Retinal pigment epithelial cell (primary cell): ENCODE measurements at regions not wholly inside any gene's neighbourhood (a gene's known extent, or its start where the extent isn't known, plus 50 kb on each side); places are given as distances from the start of the nearest gene placed in this dataset.

Experiments used
- DNase-seq: peaks from one replicate; pipeline ENCODE4 v3.0.0-alpha.2; 2010; ENCODE audit warnings: low read depth
- H3K4me3 ChIP-seq: 2 replicates; pipeline ENCODE4 v1.5.1; 2011; ENCODE audit warnings: mild to moderate bottlenecking, low read length, control low read depth, moderate library complexity
- TF ChIP-seq, protein P1 (sequence below): conservative IDR thresholded peaks from 2 replicates; pipeline ENCODE4 v1.5.1; 2011; ENCODE audit warnings: low read depth, low read length, control low read depth, inconsistent platforms

DNA sequence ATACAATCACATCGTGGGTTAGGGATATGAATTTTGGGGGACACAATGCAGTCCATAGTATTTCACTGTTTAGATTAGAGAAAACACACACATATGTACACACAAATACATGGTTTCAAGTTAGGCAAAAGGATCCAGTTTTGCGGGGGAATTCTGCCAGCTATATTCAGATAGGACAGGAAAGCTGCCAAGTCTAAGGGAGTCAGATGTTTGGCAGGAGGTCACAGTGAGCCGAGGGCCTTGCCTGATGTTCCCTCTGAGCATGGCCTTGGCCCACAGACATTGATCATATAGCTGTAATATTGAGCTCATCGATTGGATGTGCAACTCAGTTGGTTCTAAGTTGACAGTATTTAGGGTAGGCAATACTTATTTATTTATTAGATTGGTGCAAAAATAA lies 122.8 kb downstream of the ADRA2A start:
- H3K4me3 ChIP-seq, result no peak overlapping the region
- TF ChIP-seq, protein P1, sequence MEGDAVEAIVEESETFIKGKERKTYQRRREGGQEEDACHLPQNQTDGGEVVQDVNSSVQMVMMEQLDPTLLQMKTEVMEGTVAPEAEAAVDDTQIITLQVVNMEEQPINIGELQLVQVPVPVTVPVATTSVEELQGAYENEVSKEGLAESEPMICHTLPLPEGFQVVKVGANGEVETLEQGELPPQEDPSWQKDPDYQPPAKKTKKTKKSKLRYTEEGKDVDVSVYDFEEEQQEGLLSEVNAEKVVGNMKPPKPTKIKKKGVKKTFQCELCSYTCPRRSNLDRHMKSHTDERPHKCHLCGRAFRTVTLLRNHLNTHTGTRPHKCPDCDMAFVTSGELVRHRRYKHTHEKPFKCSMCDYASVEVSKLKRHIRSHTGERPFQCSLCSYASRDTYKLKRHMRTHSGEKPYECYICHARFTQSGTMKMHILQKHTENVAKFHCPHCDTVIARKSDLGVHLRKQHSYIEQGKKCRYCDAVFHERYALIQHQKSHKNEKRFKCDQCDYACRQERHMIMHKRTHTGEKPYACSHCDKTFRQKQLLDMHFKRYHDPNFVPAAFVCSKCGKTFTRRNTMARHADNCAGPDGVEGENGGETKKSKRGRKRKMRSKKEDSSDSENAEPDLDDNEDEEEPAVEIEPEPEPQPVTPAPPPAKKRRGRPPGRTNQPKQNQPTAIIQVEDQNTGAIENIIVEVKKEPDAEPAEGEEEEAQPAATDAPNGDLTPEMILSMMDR, result no peak
- DNase-seq, result no peak

DNA sequence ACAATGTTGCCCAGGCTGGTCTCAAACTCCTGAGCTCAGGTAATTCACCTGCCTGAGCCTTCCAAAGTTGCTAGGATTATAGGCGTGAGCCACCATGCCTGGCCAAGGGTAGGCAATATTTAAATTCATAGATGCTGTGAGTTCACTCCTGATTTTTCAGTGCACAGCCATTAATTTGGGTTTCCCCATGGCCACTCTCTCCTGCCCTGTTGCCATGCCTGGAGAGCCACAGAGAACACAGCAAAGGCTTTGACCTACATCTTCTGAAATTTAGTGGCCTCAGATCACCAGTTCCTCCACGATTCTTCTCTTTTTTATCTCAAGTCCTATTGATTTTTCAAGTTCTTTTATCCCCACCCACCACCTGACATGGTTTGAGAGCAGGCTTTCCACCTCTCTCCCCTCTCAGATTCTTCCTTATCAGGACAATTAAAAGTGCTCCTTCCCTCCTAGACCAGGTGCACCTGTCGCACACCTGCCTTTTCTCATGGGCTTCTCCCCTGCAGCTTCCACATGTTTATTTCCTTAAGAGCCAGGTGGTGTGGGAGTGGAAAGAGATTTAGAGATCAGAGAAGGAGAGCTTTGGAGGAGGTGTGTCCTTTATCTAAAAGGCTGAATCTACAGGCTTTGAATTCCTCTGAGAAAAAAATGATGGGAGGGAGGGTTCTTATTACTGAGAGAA lies 123.8 kb downstream of the ADRA2A start:
- no peak for DNase-seq
- TF ChIP-seq, protein P1, result no peak
- H3K4me3 ChIP-seq, result no peak overlapping the region

DNA sequence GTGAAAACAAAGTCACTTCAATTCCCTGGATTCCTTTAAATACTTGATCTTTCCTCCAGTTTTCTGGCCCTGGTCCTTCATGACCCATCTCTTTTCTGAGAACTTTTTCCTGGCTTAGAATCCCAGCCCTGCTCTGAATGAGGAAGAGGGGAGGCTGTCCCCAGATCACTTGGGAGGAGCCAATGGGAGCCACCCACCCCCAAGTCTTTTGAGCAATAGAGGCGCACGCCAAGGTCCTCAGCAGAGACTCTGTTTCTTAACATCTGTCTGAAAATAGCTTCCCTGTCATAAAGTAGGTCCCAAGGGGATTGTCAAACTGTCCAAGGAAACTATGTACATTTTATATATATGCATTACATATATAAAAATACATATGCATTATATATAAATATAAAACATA lies 126.8 kb downstream of the ADRA2A start:
- TF ChIP-seq, protein P1, result no peak
- no peak overlapping the region for H3K4me3 ChIP-seq
- no peak for DNase-seq

DNA sequence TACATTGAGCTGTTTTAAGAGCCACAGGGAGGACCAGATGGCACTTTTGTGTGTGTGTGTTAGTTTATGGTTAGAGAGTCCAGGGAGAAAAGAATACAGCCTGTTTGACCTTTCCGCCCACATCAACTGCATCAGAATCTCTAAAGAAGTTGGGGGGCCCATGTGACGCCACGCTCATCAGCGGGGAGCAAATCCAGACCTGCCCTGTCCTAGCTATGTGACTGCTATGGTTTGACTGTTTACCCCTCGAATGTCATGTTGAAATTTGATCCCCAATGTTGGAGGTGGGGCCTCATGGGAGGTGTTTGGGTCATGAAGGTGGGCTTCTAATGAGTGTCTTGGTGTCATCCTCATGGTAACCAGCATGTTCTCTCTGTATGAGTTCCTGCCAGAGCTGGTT lies 128.0 kb downstream of the ADRA2A start:
- H3K4me3 ChIP-seq, result no peak overlapping the region
- TF ChIP-seq, protein P1, result no peak
- DNase-seq, result no peak

DNA sequence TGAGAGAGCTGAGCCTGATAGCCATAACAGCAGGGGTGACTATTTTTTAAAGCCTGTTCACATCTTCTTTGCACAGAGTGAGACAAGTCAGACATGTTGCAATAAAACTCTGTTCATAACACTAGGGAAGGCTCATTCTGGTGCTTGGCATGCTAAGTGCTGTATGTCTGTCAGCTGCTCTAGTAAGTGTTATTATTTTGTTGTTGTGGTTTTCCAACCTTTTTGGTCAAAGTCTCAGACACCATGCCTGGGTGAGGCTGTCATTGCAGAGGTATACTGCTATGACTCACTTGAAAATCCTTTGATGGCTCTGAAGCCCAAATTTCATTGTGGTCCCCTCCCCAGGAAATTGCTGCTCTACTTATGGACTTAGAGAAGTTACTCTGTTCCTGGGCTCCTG lies 129.7 kb downstream of the ADRA2A start:
- TF ChIP-seq, protein P1, result no peak
- no peak for DNase-seq

GRCh38 chr10:111207500-111207899 lies 130.7 kb downstream of the ADRA2A start:
- no peak overlapping the region for H3K4me3 ChIP-seq
- no peak for DNase-seq
- TF ChIP-seq, protein P1, result no peak

More for the DNA sequence above, 129.7 kb downstream of the ADRA2A start:
- no peak overlapping the region for H3K4me3 ChIP-seq

DNA sequence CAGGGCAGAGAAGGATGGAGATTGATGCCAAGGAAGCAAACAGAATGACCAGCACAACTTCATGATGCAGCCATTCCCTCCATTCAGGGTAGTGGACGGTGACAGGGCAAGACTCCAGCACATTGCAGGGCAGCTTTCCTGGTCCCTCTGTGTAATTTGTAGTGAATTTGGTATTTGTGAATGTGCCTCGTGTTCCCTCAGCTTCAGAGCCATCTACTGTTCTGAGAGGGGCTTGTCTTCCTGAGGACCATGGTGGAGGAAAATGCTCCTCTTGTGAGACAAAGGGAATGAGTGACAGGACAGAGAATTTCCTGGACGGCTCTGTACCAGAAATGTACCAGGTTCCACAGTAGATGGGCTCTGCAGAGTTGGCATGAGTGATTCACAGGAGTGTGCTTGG lies 132.1 kb downstream of the ADRA2A start:
- H3K4me3 ChIP-seq, result no peak overlapping the region
- DNase-seq, result no peak
- TF ChIP-seq, protein P1, result no peak
